A673 (cell line): ENCODE measurements at regions not wholly inside any gene's neighbourhood (a gene's known extent, or its start where the extent isn't known, plus 50 kb on each side); places are given as distances from the start of the nearest gene placed in this dataset.

ENCODE experiments used
- BruUV-seq: library from RNA; stranded (reverse); fragments of 400-500 nt; replicated peaks from 2 replicates; lab custom pipeline; 2021; lab: Mats Ljungman, UMichigan
- CTCF ChIA-PET: fragments of 300-600 bp; sonication (Branson Sonifier 250); formaldehyde crosslinking; loops from one replicate; lab custom pipeline; 2022; ENCODE audit warnings: antibody characterized with exemption; lab: Charles Lee
- POLR2A ChIA-PET: fragments of 300-600 bp; sonication (Branson Sonifier 250); formaldehyde crosslinking; loops from one replicate; lab custom pipeline; 2022; ENCODE audit warnings: antibody characterized with exemption; ENCODE audit not compliant: low non-redundant PET; lab: Charles Lee
- DNase-seq: peaks from one replicate; pipeline ENCODE4 v3.0.0-alpha.2; 2015; ENCODE audit warnings: low spot score
- H3K27ac ChIP-seq: fragments of 200-600 bp; sonication (generic); 2 replicates; pipeline ENCODE4 v1.5.1; 2016; ENCODE audit warnings: mixed run types, low read depth, mild to moderate bottlenecking, mixed read lengths, antibody characterized with exemption, low read length; ENCODE audit not compliant: poor library complexity, severe bottlenecking
- H3K27me3 ChIP-seq: fragments of 200-600 bp; sonication (generic); replicated peaks from 2 replicates; pipeline ENCODE4 v1.6.1; 2017; ENCODE audit warnings: mixed run types, low read depth, mild to moderate bottlenecking, mixed read lengths, antibody characterized with exemption, low read length; ENCODE audit not compliant: insufficient read depth, poor library complexity
- H3K36me3 ChIP-seq: fragments of 200-600 bp; sonication (generic); 2 replicates; pipeline ENCODE4 v1.6.1; 2016; ENCODE audit warnings: mixed run types, mild to moderate bottlenecking, mixed read lengths, antibody characterized with exemption, low read length; ENCODE audit not compliant: insufficient read depth, poor library complexity, severe bottlenecking
- H3K4me1 ChIP-seq: fragments of 200-600 bp; sonication (generic); 2 replicates; pipeline ENCODE4 v1.6.1; 2017; ENCODE audit warnings: mixed run types, mild to moderate bottlenecking, mixed read lengths, antibody characterized with exemption, low read length; ENCODE audit not compliant: insufficient read depth, poor library complexity, severe bottlenecking
- H3K4me3 ChIP-seq: fragments of 200-600 bp; sonication (generic); 2 replicates; pipeline ENCODE4 v1.5.1; 2016; ENCODE audit warnings: low read depth, mixed run types, mild to moderate bottlenecking, mixed read lengths, low read length; ENCODE audit not compliant: poor library complexity, severe bottlenecking
- H3K9me3 ChIP-seq: fragments of 200-600 bp; sonication (generic); 2 replicates; pipeline ENCODE4 v1.6.1; 2016; ENCODE audit warnings: mixed run types, low read depth, mild to moderate bottlenecking, mixed read lengths, antibody characterized with exemption, low read length; ENCODE audit not compliant: poor library complexity, severe bottlenecking
- CTCF ChIP-seq: fragments of 300-800, 200-600 bp; sonication (generic); conservative IDR thresholded peaks from 2 replicates; pipeline ENCODE4 v1.5.1; 2017; ENCODE audit warnings: low read depth, mild to moderate bottlenecking, antibody characterized with exemption, low read length, moderate library complexity, mixed read lengths
- EZH2 ChIP-seq: fragments of 200-600 bp; sonication (generic); IDR thresholded peaks from 2 replicates; pipeline ENCODE4 v1.6.1; 2017; ENCODE audit warnings: borderline replicate concordance, low read depth, mild to moderate bottlenecking, mixed read lengths, antibody characterized with exemption, low read length; ENCODE audit not compliant: poor library complexity, severe bottlenecking
- intact Hi-C: fragments of 100-400 bp; cut with micrococcal nuclease; formaldehyde crosslinking; loops from one replicate; pipeline ENCODE4 v1.10.0; 2022; ENCODE audit not compliant: unreplicated experiment

- Histone ChIP-seq H3K27ac (no peak overlapping the region), H3K4me3 (no peak overlapping the region), H3K36me3 (no peaks in the 10 kb centered on the region), H3K9me3 (peaks cover 4% of the 10 kb centered on the region), H3K27me3 (no peaks in the 10 kb centered on the region), H3K4me1 (no peaks in the 10 kb centered on the region)
- intact Hi-C loops, result no loop called here
- ChIA-PET POLR2A (no interaction called here), CTCF (no interaction called here)
- no TSS peak for BruUV-seq
- no peak for DNase-seq
- TF ChIP-seq EZH2 (no peak), CTCF (no peak)
These were observed 137.1 kb upstream of the APP start for GRCh38 chr21:26307640-26308039.

- Histone ChIP-seq H3K4me3 (no peak overlapping the region), H3K9me3 (peaks cover 9% of the 10 kb centered on the region), H3K4me1 (no peaks in the 10 kb centered on the region), H3K36me3 (no peaks in the 10 kb centered on the region), H3K27me3 (no peaks in the 10 kb centered on the region), H3K27ac (no peak overlapping the region)
- TF ChIP-seq CTCF (no peak), EZH2 (no peak)
- intact Hi-C loops, result loop anchor here (2.0 kb wide), 1 partner anchor 19 kb away; no protein-coding TSS in a partner anchor
- ChIA-PET CTCF (no interaction called here), POLR2A (no interaction called here)
- no TSS peak for BruUV-seq
- no peak for DNase-seq
These were observed 127.3 kb upstream of the APP start for GRCh38 chr21:26297851-26298250.

GRCh38 chr21:26293141-26293946 lies 122.8 kb upstream of the APP start:
- H3K27me3 ChIP-seq, result no peaks in the 10 kb centered on the region
- DNase-seq, result no peak
- H3K36me3 ChIP-seq, result no peaks in the 10 kb centered on the region
- no peaks in the 10 kb centered on the region for H3K4me1 ChIP-seq
- TF ChIP-seq EZH2 (no peak), CTCF (no peak)
- H3K9me3 ChIP-seq, result peaks cover 4% of the 10 kb centered on the region
- no peak overlapping the region for H3K27ac ChIP-seq
- ChIA-PET CTCF (no interaction called here), POLR2A (no interaction called here)
- no TSS peak for BruUV-seq
- H3K4me3 ChIP-seq, result no peak overlapping the region
- intact Hi-C loops, result no loop called here
